ENCODE measurements at regions not wholly inside any gene's neighbourhood (a gene's known extent, or its start where the extent isn't known, plus 50 kb on each side); places are given as distances from the start of the nearest gene placed in this dataset.

DNA sequence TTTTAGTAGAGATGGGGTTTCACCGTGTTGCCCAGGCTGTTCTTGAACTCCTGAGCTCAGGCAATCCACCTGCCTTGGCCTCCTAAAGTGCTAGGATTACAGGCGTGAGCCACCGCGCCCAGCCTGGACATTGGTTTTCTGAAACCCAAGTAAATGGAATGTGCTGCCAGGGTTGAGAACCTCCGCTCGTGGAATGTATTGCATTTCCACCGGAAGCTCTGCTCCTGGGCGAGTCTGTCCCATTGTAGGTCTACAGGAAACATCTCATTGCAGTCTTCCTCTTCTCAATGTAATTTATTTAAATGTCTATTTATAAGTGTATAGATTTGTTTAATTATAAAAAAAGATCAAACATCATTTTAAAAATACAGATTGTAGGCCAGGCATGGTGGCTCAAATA lies 57.4 kb upstream of the HAPSTR1 start:
- DNase-seq (ENCODE audit: low spot score): no peak
- TF ChIP-seq, protein P1, sequence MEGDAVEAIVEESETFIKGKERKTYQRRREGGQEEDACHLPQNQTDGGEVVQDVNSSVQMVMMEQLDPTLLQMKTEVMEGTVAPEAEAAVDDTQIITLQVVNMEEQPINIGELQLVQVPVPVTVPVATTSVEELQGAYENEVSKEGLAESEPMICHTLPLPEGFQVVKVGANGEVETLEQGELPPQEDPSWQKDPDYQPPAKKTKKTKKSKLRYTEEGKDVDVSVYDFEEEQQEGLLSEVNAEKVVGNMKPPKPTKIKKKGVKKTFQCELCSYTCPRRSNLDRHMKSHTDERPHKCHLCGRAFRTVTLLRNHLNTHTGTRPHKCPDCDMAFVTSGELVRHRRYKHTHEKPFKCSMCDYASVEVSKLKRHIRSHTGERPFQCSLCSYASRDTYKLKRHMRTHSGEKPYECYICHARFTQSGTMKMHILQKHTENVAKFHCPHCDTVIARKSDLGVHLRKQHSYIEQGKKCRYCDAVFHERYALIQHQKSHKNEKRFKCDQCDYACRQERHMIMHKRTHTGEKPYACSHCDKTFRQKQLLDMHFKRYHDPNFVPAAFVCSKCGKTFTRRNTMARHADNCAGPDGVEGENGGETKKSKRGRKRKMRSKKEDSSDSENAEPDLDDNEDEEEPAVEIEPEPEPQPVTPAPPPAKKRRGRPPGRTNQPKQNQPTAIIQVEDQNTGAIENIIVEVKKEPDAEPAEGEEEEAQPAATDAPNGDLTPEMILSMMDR (IDR thresholded peaks at IDR 0.05; ENCODE audit: extremely low read depth, missing control alignments): no peak

- TF ChIP-seq, protein P1 (IDR thresholded peaks at IDR 0.05; ENCODE audit: extremely low read depth, missing control alignments): no peak
- no peak for DNase-seq (ENCODE audit: low spot score)
These were observed 55.4 kb upstream of the HAPSTR1 start for GRCh38 chr16:9035996-9036395.

GRCh38 chr16:9039210-9039609 lies 52.2 kb upstream of the HAPSTR1 start:
- DNase-seq (ENCODE audit: low spot score): no peak
- TF ChIP-seq, protein P1 (IDR thresholded peaks at IDR 0.05; ENCODE audit: extremely low read depth, missing control alignments): no peak

DNA sequence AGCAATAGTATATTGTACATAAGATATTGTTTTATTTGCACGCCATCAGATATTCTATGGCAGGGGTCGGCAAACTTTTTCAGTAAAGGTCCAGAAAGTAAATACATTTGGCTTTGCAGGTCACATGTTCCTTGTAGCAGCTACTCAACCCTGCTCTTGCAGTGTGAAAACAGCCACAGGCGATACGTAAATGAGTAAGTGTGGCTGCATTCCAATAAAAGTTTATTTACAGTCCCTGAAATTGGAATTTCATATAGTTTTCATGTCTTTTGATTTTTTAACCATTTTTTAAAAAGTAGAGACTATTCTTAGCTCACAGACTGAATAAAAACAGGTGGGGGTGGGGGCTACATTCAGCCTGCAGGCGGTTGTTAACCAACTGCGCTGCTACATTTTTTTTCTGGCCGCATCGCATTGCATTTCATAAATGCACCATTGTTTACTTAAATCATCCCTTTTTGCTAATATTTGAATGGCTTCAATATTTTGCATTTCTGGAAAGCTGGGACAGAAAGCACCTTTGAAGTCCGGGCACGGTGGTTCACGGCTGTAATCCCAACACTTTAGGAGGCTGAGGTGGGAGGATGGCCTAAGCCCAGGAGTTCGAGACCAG lies 50.5 kb upstream of the HAPSTR1 start:
- no peak for DNase-seq (ENCODE audit: low spot score)
- TF ChIP-seq, protein P1 (IDR thresholded peaks at IDR 0.05; ENCODE audit: extremely low read depth, missing control alignments): no peak
